22Rv1 (cell line): ENCODE measurements at regions not wholly inside any gene's neighbourhood (a gene's known extent, or its start where the extent isn't known, plus 50 kb on each side); places are given as distances from the start of the nearest gene placed in this dataset.

Experiments
- H3K27ac ChIP-seq: fragments of 450-650 bp; 2 replicates; pipeline ENCODE4 v1.5.1; 2017
- CTCF ChIP-seq: fragments of 450-650 bp; IDR thresholded peaks from 2 replicates; pipeline ENCODE4 v1.5.1; 2017; ENCODE audit warnings: mild to moderate bottlenecking
- ZFX ChIP-seq: fragments of 450-650 bp; IDR thresholded peaks from 2 replicates; pipeline ENCODE4 v1.6.1; 2017; ENCODE audit warnings: antibody characterized with exemption, borderline replicate concordance

- TF ChIP-seq ZFX (no peak), CTCF (no peak)
- no peak overlapping the region for H3K27ac ChIP-seq
Measured at GRCh38 chr5:156125118-156125517, 201.8 kb upstream of the SGCD start.

- H3K27ac ChIP-seq, result no peak overlapping the region
- TF ChIP-seq ZFX, result no peak
- TF ChIP-seq CTCF, result no peak
Measured at GRCh38 chr5:156126716-156127115, 200.2 kb upstream of the SGCD start.

- TF ChIP-seq CTCF (no peak), ZFX (no peak)
Measured at GRCh38 chr5:156128026-156128425, 198.9 kb upstream of the SGCD start.

GRCh38 chr5:156134216-156134615 lies 192.7 kb upstream of the SGCD start:
- H3K27ac ChIP-seq, result no peak overlapping the region
- TF ChIP-seq CTCF (no peak), ZFX (no peak)

More at GRCh38 chr5:156128026-156128425, 198.9 kb upstream of the SGCD start:
- no peak overlapping the region for H3K27ac ChIP-seq

GRCh38 chr5:156135531-156135930 lies 191.4 kb upstream of the SGCD start:
- no peak overlapping the region for H3K27ac ChIP-seq
- TF ChIP-seq ZFX, result no peak
- no peak for TF ChIP-seq CTCF

GRCh38 chr5:156137071-156137869 lies 189.7 kb upstream of the SGCD start:
- TF ChIP-seq ZFX (no peak), CTCF (no peak)

GRCh38 chr5:156142867-156143266 lies 184.1 kb upstream of the SGCD start:
- no peak for TF ChIP-seq ZFX
- no peak for TF ChIP-seq CTCF
- H3K27ac ChIP-seq, result no peak overlapping the region

More at GRCh38 chr5:156137071-156137869, 189.7 kb upstream of the SGCD start:
- no peak overlapping the region for H3K27ac ChIP-seq
